ENCODE measurements at regions not wholly inside any gene's neighbourhood (a gene's known extent, or its start where the extent isn't known, plus 50 kb on each side); places are given as distances from the start of the nearest gene placed in this dataset.

DNA sequence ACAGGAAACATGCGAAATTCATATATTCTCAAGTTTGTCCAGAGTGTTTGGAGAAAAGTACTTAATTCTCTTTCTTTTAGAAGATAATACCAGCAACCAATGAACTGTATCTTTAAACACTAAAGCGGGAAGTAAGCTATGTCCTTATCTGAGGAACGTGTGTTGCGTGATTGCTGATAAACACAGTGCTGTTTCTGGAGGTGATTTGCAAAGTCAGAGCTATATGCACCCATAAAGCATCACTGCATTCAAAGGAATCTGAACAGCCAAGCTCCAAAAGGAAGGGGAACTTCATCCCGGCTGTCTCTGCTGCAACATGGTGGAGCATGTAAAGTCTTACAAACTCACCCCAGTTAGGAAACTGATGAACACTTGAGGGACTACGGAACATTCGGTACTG, 271.7 kb upstream of the FN1 start:
- Histone ChIP-seq H3F3A (ENCODE audit: low read depth) (no peaks in the 10 kb centered on the region), H4K20me1 (ENCODE audit: insufficient read depth, low read length, poor library complexity, severe bottlenecking) (no peaks in the 10 kb centered on the region), H3K79me2 (ENCODE audit: insufficient read depth, low read length) (no peaks in the 10 kb centered on the region), H3K9ac (ENCODE audit: low read depth, low read length, poor library complexity, severe bottlenecking) (no peak overlapping the region), H3K27me3 (ENCODE audit: insufficient read depth, low read length, poor library complexity, severe bottlenecking) (no peaks in the 10 kb centered on the region), H3K4me3 (ENCODE audit: low read length, poor library complexity, severe bottlenecking) (no peak overlapping the region), H3K36me3 (ENCODE audit: insufficient read depth, low read length) (no peaks in the 10 kb centered on the region), H2AFZ (ENCODE audit: low read length) (no peak overlapping the region), H3K4me1 (ENCODE audit: insufficient read depth, low read length, poor library complexity, severe bottlenecking) (no peaks in the 10 kb centered on the region), H3K9me2 (replicated peaks; ENCODE audit: low read depth, low read length) (no peaks in the 10 kb centered on the region), H3K4me2 (ENCODE audit: low read depth, low read length, poor library complexity, severe bottlenecking) (no peak overlapping the region), H3K9me3 (ENCODE audit: insufficient read depth, low read depth, low read length) (no peaks in the 10 kb centered on the region)
- TF ChIP-seq EZH2phosphoT487 (IDR thresholded peaks at IDR 0.05; ENCODE audit: borderline replicate concordance) (no peak), CTCF (conservative IDR thresholded peaks at IDR 0.05; ENCODE audit: low read length) (no peak)

DNA sequence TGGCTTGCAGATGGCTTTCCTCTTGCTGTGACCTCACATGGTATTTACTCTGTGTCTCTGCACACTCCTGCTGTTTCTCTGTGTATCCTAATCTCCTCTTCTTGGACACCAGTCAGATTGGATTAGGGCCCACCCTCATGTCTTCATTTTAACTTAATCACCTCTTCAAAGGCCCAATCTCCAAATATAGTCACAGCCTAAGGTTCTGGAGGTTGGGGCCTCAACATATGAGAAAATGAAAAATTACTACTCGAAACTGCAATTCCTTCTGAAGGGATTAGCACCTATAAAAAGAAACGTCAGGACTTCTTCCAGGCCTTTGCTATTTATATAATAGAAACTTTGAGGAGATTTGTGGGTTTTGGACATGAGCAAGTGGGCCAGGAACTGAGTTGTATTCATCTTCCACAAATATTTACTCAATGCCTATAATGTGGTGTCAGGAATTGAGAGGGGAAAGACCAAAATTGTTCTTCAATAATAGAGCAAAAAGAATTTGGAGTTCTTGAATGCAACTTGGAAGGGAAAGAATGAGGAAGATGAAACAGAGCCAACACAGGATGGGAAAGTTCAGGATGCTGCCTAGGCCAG, 270.0 kb upstream of the FN1 start:
- Histone ChIP-seq H3K4me1 (ENCODE audit: insufficient read depth, low read length, poor library complexity, severe bottlenecking) (no peaks in the 10 kb centered on the region), H3K9me2 (replicated peaks; ENCODE audit: low read depth, low read length) (no peaks in the 10 kb centered on the region), H3K4me3 (ENCODE audit: low read length, poor library complexity, severe bottlenecking) (no peak overlapping the region), H3K9me3 (ENCODE audit: insufficient read depth, low read depth, low read length) (no peaks in the 10 kb centered on the region), H3F3A (ENCODE audit: low read depth) (no peaks in the 10 kb centered on the region), H4K20me1 (ENCODE audit: insufficient read depth, low read length, poor library complexity, severe bottlenecking) (no peaks in the 10 kb centered on the region), H2AFZ (ENCODE audit: low read length) (no peak overlapping the region), H3K27me3 (ENCODE audit: insufficient read depth, low read length, poor library complexity, severe bottlenecking) (no peaks in the 10 kb centered on the region), H3K9ac (ENCODE audit: low read depth, low read length, poor library complexity, severe bottlenecking) (no peak overlapping the region), H3K4me2 (ENCODE audit: low read depth, low read length, poor library complexity, severe bottlenecking) (no peak overlapping the region), H3K79me2 (ENCODE audit: insufficient read depth, low read length) (no peaks in the 10 kb centered on the region), H3K36me3 (ENCODE audit: insufficient read depth, low read length) (no peaks in the 10 kb centered on the region)
- no peak for TF ChIP-seq EZH2phosphoT487 (IDR thresholded peaks at IDR 0.05; ENCODE audit: borderline replicate concordance)
- TF ChIP-seq CTCF (conservative IDR thresholded peaks at IDR 0.05; ENCODE audit: low read length) = no peak

GRCh38 chr2:215705281-215705680, 269.4 kb upstream of the FN1 start:
- Histone ChIP-seq H3F3A (ENCODE audit: low read depth) (no peaks in the 10 kb centered on the region), H3K4me2 (ENCODE audit: low read depth, low read length, poor library complexity, severe bottlenecking) (no peak overlapping the region), H3K36me3 (ENCODE audit: insufficient read depth, low read length) (no peaks in the 10 kb centered on the region), H3K9ac (ENCODE audit: low read depth, low read length, poor library complexity, severe bottlenecking) (no peak overlapping the region), H3K9me3 (ENCODE audit: insufficient read depth, low read depth, low read length) (no peaks in the 10 kb centered on the region), H2AFZ (ENCODE audit: low read length) (no peak overlapping the region), H3K9me2 (replicated peaks; ENCODE audit: low read depth, low read length) (no peaks in the 10 kb centered on the region), H4K20me1 (ENCODE audit: insufficient read depth, low read length, poor library complexity, severe bottlenecking) (no peaks in the 10 kb centered on the region), H3K4me1 (ENCODE audit: insufficient read depth, low read length, poor library complexity, severe bottlenecking) (no peaks in the 10 kb centered on the region), H3K27me3 (ENCODE audit: insufficient read depth, low read length, poor library complexity, severe bottlenecking) (no peaks in the 10 kb centered on the region), H3K4me3 (ENCODE audit: low read length, poor library complexity, severe bottlenecking) (no peak overlapping the region), H3K79me2 (ENCODE audit: insufficient read depth, low read length) (no peaks in the 10 kb centered on the region)
- no peak for TF ChIP-seq CTCF (conservative IDR thresholded peaks at IDR 0.05; ENCODE audit: low read length)
- no peak for TF ChIP-seq EZH2phosphoT487 (IDR thresholded peaks at IDR 0.05; ENCODE audit: borderline replicate concordance)
